ENCODE measurements at regions not wholly inside any gene's neighbourhood (a gene's known extent, or its start where the extent isn't known, plus 50 kb on each side); places are given as distances from the start of the nearest gene placed in this dataset.

DNA sequence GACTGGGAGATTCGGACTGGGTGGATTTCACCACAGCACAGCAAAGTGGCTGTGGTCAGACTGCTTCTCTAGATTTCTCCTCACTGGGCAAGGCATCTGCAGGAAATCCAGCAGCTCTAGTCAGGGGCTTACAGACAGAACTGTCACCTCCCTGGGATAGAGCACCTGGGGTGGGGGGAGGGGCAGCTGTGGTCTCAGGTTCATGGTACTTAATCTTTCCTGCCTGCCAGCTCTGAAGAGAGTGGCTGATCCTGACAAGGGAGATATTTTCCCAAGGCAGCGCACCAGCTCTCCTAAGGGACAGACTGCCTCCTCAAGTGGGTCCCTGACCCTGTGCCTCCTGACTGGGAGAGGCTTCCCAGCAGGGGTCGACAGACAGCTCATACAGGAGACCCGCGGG is 212.8 kb upstream of the KLF12 start:
- H3K9me3 ChIP-seq (ENCODE audit: control insufficient read depth in 1 of 2, low read length in 2 of 2): peaks cover 0 to 3% of the 10 kb centered on the region in 2 donors
- no peaks in the 10 kb centered on the region for H3K27me3 ChIP-seq (ENCODE audit: low read depth, low read length)
- H3K4me3 ChIP-seq (ENCODE audit: low read depth in 1 of 2, low read length in 2 of 2): no peak overlapping the region
- H3K27ac ChIP-seq (ENCODE audit: low read length): no peak overlapping the region
- no peaks in the 10 kb centered on the region for H3K4me1 ChIP-seq (ENCODE audit: control insufficient read depth in 1 of 2, insufficient read depth in 2 of 2, low read length in 2 of 2)
- H3K36me3 ChIP-seq (ENCODE audit: control insufficient read depth in 1 of 2, insufficient read depth in 2 of 2, low read length in 2 of 2): no peaks in the 10 kb centered on the region

DNA sequence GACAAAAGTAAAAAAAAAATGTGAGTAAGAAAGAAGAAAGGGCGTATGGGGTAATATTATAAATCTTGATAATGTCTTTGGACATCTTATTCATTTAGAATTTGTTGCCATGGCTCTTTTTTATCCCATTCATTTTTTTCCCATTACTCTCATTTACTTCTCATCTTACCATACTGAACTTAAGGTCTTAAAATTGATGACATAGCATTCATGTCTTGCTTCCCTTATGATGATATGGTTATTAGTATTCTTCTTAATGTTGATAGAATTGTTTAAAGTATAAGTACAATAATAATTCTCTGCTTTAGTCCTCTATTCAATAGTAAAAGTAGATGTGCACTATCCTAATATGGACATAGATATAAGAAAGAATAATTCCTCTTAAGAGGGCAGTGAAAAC is 204.1 kb upstream of the KLF12 start:
- Histone ChIP-seq H3K36me3 (ENCODE audit: control insufficient read depth in 1 of 2, insufficient read depth in 2 of 2, low read length in 2 of 2) (no peaks in the 10 kb centered on the region), H3K9me3 (ENCODE audit: control insufficient read depth in 1 of 2, low read length in 2 of 2) (peaks cover 0 to 5% of the 10 kb centered on the region in 2 donors), H3K27ac (ENCODE audit: low read length) (no peak overlapping the region), H3K4me1 (ENCODE audit: control insufficient read depth in 1 of 2, insufficient read depth in 2 of 2, low read length in 2 of 2) (no peaks in the 10 kb centered on the region), H3K4me3 (ENCODE audit: low read depth in 1 of 2, low read length in 2 of 2) (no peak overlapping the region), H3K27me3 (ENCODE audit: low read depth, low read length) (no peaks in the 10 kb centered on the region)

DNA sequence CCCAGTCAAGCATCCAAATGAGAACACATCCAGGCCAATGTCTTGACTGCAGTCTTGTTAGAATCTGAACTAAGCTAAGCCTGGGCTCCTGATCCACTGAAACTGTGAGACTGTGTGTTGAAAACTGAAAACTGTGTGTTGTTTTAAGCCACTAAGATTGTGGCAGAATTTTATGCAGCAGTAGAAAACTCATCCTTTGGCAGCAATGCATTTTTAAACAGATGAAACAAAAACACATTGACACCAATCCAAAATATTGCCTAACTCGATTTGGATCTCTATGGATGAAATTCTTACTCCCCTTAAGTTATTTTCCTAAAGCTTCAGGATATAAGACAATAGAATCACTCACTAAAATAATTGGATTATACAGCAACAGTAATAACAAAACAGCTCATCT is 202.3 kb upstream of the KLF12 start:
- Histone ChIP-seq H3K4me1 (ENCODE audit: control insufficient read depth in 1 of 2, insufficient read depth in 2 of 2, low read length in 2 of 2) (no peaks in the 10 kb centered on the region), H3K27me3 (ENCODE audit: low read depth, low read length) (no peaks in the 10 kb centered on the region), H3K9me3 (ENCODE audit: control insufficient read depth in 1 of 2, low read length in 2 of 2) (peaks cover 0 to 5% of the 10 kb centered on the region in 2 donors), H3K36me3 (ENCODE audit: control insufficient read depth in 1 of 2, insufficient read depth in 2 of 2, low read length in 2 of 2) (no peaks in the 10 kb centered on the region), H3K27ac (ENCODE audit: low read length) (no peak overlapping the region), H3K4me3 (ENCODE audit: low read depth in 1 of 2, low read length in 2 of 2) (no peak overlapping the region)

DNA sequence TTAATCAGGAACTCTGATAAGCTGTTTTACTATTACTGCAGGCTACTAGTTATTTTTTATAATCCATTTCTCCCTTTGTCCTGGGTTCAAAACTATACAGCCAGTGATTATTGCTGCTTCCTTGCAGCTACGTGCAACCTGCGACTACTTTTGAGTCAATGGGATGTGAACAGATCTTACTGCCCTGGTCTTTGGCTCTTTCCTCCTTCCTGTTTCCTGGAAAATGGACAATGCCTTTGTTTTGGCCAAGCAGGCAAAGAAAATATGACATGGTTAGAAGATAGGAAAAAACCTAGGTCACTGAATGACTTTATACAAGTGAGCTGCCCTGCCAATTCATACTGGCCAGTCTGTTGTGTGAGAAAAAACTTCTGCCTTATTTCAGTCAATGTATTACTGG is 201.2 kb upstream of the KLF12 start:
- peaks cover 0 to 5% of the 10 kb centered on the region in 2 donors for H3K9me3 ChIP-seq (ENCODE audit: control insufficient read depth in 1 of 2, low read length in 2 of 2)
- H3K4me3 ChIP-seq (ENCODE audit: low read depth in 1 of 2, low read length in 2 of 2): no peak overlapping the region
- H3K27me3 ChIP-seq (ENCODE audit: low read depth, low read length): no peaks in the 10 kb centered on the region
- H3K36me3 ChIP-seq (ENCODE audit: control insufficient read depth in 1 of 2, insufficient read depth in 2 of 2, low read length in 2 of 2): no peaks in the 10 kb centered on the region
- no peaks in the 10 kb centered on the region for H3K4me1 ChIP-seq (ENCODE audit: control insufficient read depth in 1 of 2, insufficient read depth in 2 of 2, low read length in 2 of 2)
- H3K27ac ChIP-seq (ENCODE audit: low read length): no peak overlapping the region

DNA sequence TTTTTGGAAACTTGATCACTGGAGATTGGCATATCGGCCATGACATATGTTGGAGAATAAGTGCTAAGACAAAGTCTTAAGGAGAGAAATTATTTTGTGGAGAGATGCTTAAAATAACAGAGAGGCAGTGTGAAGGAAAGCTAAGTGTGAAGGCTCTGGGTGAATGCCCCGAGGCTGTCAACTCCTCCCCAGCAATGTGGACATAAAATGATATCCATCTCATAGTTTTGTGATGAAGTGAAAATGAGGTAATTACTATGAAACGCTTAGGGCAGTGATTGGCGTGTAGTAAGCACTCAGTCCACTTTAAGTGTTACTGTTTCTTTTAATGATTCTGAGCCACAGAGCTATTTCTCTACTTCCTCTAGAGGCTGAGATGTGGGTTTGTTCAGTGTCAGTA is 195.8 kb upstream of the KLF12 start:
- no peak overlapping the region for H3K27ac ChIP-seq (ENCODE audit: low read length)
- H3K9me3 ChIP-seq (ENCODE audit: control insufficient read depth in 1 of 2, low read length in 2 of 2): no peaks in the 10 kb centered on the region
- H3K4me3 ChIP-seq (ENCODE audit: low read depth in 1 of 2, low read length in 2 of 2): no peak overlapping the region
- no peaks in the 10 kb centered on the region for H3K36me3 ChIP-seq (ENCODE audit: control insufficient read depth in 1 of 2, insufficient read depth in 2 of 2, low read length in 2 of 2)
- no peaks in the 10 kb centered on the region for H3K27me3 ChIP-seq (ENCODE audit: low read depth, low read length)
- H3K4me1 ChIP-seq (ENCODE audit: control insufficient read depth in 1 of 2, insufficient read depth in 2 of 2, low read length in 2 of 2): no peaks in the 10 kb centered on the region

GRCh38 chr13:74325106-74325505 is 190.9 kb upstream of the KLF12 start:
- Histone ChIP-seq H3K4me3 (ENCODE audit: low read depth in 1 of 2, low read length in 2 of 2) (no peak overlapping the region), H3K27ac (ENCODE audit: low read length) (no peak overlapping the region), H3K27me3 (ENCODE audit: low read depth, low read length) (no peaks in the 10 kb centered on the region), H3K36me3 (ENCODE audit: control insufficient read depth in 1 of 2, insufficient read depth in 2 of 2, low read length in 2 of 2) (no peaks in the 10 kb centered on the region), H3K4me1 (ENCODE audit: control insufficient read depth in 1 of 2, insufficient read depth in 2 of 2, low read length in 2 of 2) (no peaks in the 10 kb centered on the region), H3K9me3 (ENCODE audit: control insufficient read depth in 1 of 2, low read length in 2 of 2) (no peaks in the 10 kb centered on the region)

DNA sequence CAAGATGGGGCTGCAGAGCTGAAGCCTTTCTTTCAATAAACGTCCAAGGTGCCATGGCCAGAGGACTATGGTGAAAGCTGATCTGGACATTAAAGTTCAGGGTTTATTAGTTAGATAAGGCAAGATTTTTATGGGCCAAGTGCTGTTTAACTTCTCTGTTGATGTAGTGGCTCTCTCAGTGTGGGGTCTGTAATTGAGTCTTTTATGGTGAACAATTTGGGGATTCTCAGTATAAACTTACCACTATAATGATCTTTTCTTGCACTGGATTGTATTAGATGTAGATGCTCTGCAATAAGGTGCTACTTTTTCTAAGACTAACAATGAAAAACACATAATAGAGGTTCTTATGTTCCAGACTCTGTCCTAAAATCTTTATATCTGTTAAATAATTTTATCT is 190.1 kb upstream of the KLF12 start:
- Histone ChIP-seq H3K27me3 (ENCODE audit: low read depth, low read length) (no peaks in the 10 kb centered on the region), H3K9me3 (ENCODE audit: control insufficient read depth in 1 of 2, low read length in 2 of 2) (no peaks in the 10 kb centered on the region), H3K27ac (ENCODE audit: low read length) (no peak overlapping the region), H3K4me1 (ENCODE audit: control insufficient read depth in 1 of 2, insufficient read depth in 2 of 2, low read length in 2 of 2) (no peaks in the 10 kb centered on the region), H3K4me3 (ENCODE audit: low read depth in 1 of 2, low read length in 2 of 2) (no peak overlapping the region), H3K36me3 (ENCODE audit: control insufficient read depth in 1 of 2, insufficient read depth in 2 of 2, low read length in 2 of 2) (no peaks in the 10 kb centered on the region)

GRCh38 chr13:74322562-74322961 is 188.4 kb upstream of the KLF12 start:
- no peaks in the 10 kb centered on the region for H3K27me3 ChIP-seq (ENCODE audit: low read depth, low read length)
- H3K36me3 ChIP-seq (ENCODE audit: control insufficient read depth in 1 of 2, insufficient read depth in 2 of 2, low read length in 2 of 2): no peaks in the 10 kb centered on the region
- H3K4me3 ChIP-seq (ENCODE audit: low read depth in 1 of 2, low read length in 2 of 2): no peak overlapping the region
- no peaks in the 10 kb centered on the region for H3K4me1 ChIP-seq (ENCODE audit: control insufficient read depth in 1 of 2, insufficient read depth in 2 of 2, low read length in 2 of 2)
- no peak overlapping the region for H3K27ac ChIP-seq (ENCODE audit: low read length)
- H3K9me3 ChIP-seq (ENCODE audit: control insufficient read depth in 1 of 2, low read length in 2 of 2): no peaks in the 10 kb centered on the region

GRCh38 chr13:74320282-74320681 is 186.1 kb upstream of the KLF12 start:
- H3K9me3 ChIP-seq (ENCODE audit: control insufficient read depth in 1 of 2, low read length in 2 of 2): no peaks in the 10 kb centered on the region

GRCh38 chr13:74316547-74316946 is 182.3 kb upstream of the KLF12 start:
- Histone ChIP-seq H3K27me3 (ENCODE audit: low read depth, low read length) (no peaks in the 10 kb centered on the region), H3K4me3 (ENCODE audit: low read depth in 1 of 2, low read length in 2 of 2) (no peak overlapping the region), H3K9me3 (ENCODE audit: control insufficient read depth in 1 of 2, low read length in 2 of 2) (no peaks in the 10 kb centered on the region), H3K36me3 (ENCODE audit: control insufficient read depth in 1 of 2, insufficient read depth in 2 of 2, low read length in 2 of 2) (no peaks in the 10 kb centered on the region), H3K4me1 (ENCODE audit: control insufficient read depth in 1 of 2, insufficient read depth in 2 of 2, low read length in 2 of 2) (no peaks in the 10 kb centered on the region), H3K27ac (ENCODE audit: low read length) (no peak overlapping the region)

More at GRCh38 chr13:74320282-74320681, 186.1 kb upstream of the KLF12 start:
- Histone ChIP-seq H3K36me3 (ENCODE audit: control insufficient read depth in 1 of 2, insufficient read depth in 2 of 2, low read length in 2 of 2) (no peaks in the 10 kb centered on the region), H3K27ac (ENCODE audit: low read length) (no peak overlapping the region), H3K27me3 (ENCODE audit: low read depth, low read length) (no peaks in the 10 kb centered on the region), H3K4me1 (ENCODE audit: control insufficient read depth in 1 of 2, insufficient read depth in 2 of 2, low read length in 2 of 2) (no peaks in the 10 kb centered on the region), H3K4me3 (ENCODE audit: low read depth in 1 of 2, low read length in 2 of 2) (no peak overlapping the region)

DNA sequence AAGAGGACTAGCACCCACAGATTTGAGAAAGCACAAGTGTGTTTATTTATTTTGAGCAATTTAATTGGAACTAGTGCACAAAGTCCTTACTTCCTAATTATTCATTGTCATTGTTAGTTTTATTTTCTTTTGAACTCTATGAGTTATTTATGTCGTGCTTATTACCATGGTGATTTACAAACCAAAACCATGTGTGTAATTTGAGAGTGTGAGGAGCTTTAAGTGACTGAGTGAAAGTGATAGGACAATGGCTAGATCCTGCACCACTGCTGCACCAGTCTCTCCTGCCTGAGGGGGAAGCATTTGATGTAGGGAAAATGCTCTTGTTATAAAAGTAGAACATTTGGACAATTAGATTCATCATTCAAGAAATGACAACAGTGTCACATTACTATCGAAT is 172.3 kb upstream of the KLF12 start:
- H3K27ac ChIP-seq (ENCODE audit: low read length): no peak overlapping the region
- H3K4me1 ChIP-seq (ENCODE audit: control insufficient read depth in 1 of 2, insufficient read depth in 2 of 2, low read length in 2 of 2): peaks cover 0 to 5% of the 10 kb centered on the region in 2 donors
- no peaks in the 10 kb centered on the region for H3K36me3 ChIP-seq (ENCODE audit: control insufficient read depth in 1 of 2, insufficient read depth in 2 of 2, low read length in 2 of 2)
- H3K27me3 ChIP-seq (ENCODE audit: low read depth, low read length): no peaks in the 10 kb centered on the region
- H3K9me3 ChIP-seq (ENCODE audit: control insufficient read depth in 1 of 2, low read length in 2 of 2): no peaks in the 10 kb centered on the region
- no peak overlapping the region for H3K4me3 ChIP-seq (ENCODE audit: low read depth in 1 of 2, low read length in 2 of 2)

GRCh38 chr13:74305876-74306275 is 171.7 kb upstream of the KLF12 start:
- Histone ChIP-seq H3K27me3 (ENCODE audit: low read depth, low read length) (no peaks in the 10 kb centered on the region), H3K27ac (ENCODE audit: low read length) (no peak overlapping the region), H3K9me3 (ENCODE audit: control insufficient read depth in 1 of 2, low read length in 2 of 2) (no peaks in the 10 kb centered on the region), H3K4me3 (ENCODE audit: low read depth in 1 of 2, low read length in 2 of 2) (no peak overlapping the region), H3K4me1 (ENCODE audit: control insufficient read depth in 1 of 2, insufficient read depth in 2 of 2, low read length in 2 of 2) (peaks cover 0 to 6% of the 10 kb centered on the region in 2 donors), H3K36me3 (ENCODE audit: control insufficient read depth in 1 of 2, insufficient read depth in 2 of 2, low read length in 2 of 2) (no peaks in the 10 kb centered on the region)

Data from muscle layer of duodenum (tissue), 2 donors.